Thyroid gland (tissue), 4 donors: ENCODE measurements at regions not wholly inside any gene's neighbourhood (a gene's known extent, or its start where the extent isn't known, plus 50 kb on each side); places are given as distances from the start of the nearest gene placed in this dataset.

ENCODE experiments used
- DNase-seq, 2 donors: peaks; one replicate each; pipeline ENCODE4 v3.0.0-alpha.2; 2019
- H3K27ac ChIP-seq, 3 donors: fragments of 200-600 bp; sonication (generic); 1 replicate in 2 of 3; 2 replicates in 1 of 3; pipeline ENCODE4 v1.5.1; 2016 to 2019; ENCODE audit warnings: mild to moderate bottlenecking in 1 of 3, moderate library complexity in 1 of 3
- H3K27me3 ChIP-seq: fragments of 200-600 bp; sonication (generic); one replicate; pipeline ENCODE4 v1.5.1; 2019
- H3K36me3 ChIP-seq, 2 donors: fragments of 200-600 bp; sonication (generic); one replicate each; pipeline ENCODE4 v1.5.1; 2016 to 2019
- H3K4me1 ChIP-seq, 2 donors: fragments of 200-600 bp; sonication (generic); one replicate each; pipeline ENCODE4 v1.5.1; 2017 to 2019
- H3K4me3 ChIP-seq, 3 donors: fragments of 200-600 bp; sonication (generic); replicated peaks in 1 of 3; 1 replicate in 2 of 3; 2 replicates in 1 of 3; pipeline ENCODE4 v1.5.1; 2016; ENCODE audit warnings: mild to moderate bottlenecking in 1 of 3
- H3K9me3 ChIP-seq: fragments of 200-600 bp; sonication (generic); one replicate; pipeline ENCODE4 v1.5.1; 2017
- CTCF ChIP-seq, 6 experiments: fragments of 200-600 bp in 3 of 6; fragments of 450-650 bp in 3 of 6; sonication (generic) in 3 of 6; IDR thresholded peaks; one replicate each; pipeline ENCODE4 v1.5.1; 2016 to 2019; ENCODE audit warnings: antibody characterized with exemption in 6 of 6, mild to moderate bottlenecking in 2 of 6, inconsistent platforms in 1 of 6, moderate library complexity in 1 of 6
- POLR2A ChIP-seq, 2 donors: fragments of 450-650 bp; IDR thresholded peaks; one replicate each; pipeline ENCODE4 v1.6.1; 2017; ENCODE audit warnings: antibody characterized with exemption in 2 of 2, mild to moderate bottlenecking in 2 of 2, moderate library complexity in 1 of 2
- WGBS, 2 donors: methylation state at CpG; one replicate each; pipeline ENCODE4 v1.1.5; 2017; 5-methylcytosine and 5-hydroxymethylcytosine counted together
- intact Hi-C: fragments of 100-400 bp; cut with DNase I; formaldehyde crosslinking; loops from one replicate; pipeline ENCODE4 v1.15.1; 2023

DNA sequence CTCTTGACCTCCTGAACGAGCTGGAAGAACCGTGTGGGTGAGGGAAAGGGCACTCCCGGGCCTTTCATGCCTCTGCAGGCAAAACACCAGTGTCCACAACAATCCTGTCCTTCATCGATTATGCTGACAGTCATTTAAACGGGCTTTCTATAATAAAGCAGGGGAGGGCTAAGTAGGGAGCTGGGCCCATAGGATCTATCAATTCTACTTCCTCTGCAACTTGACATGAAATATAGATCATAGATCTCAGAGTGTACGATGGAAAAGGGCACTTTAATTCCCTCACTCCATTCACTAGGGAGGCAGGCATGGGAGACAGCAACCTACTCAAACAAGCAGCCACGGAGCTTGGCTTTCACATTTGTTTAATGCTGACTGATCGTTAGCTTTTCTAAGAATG, 55.8 kb upstream of the WASF3 start:
- H3K27me3 ChIP-seq = no peaks in the 10 kb centered on the region
- 34 to 38% methylated on average over 6 to 8 of the region's 8 CpGs for WGBS, 2 donors
- TF ChIP-seq CTCF (IDR thresholded peaks at IDR 0.05) (no peak), POLR2A (IDR thresholded peaks at IDR 0.05) (no peak)
- no peak overlapping the region for H3K4me3 ChIP-seq
- peaks cover 0 to 7% of the 10 kb centered on the region in 2 donors for H3K4me1 ChIP-seq
- no peaks in the 10 kb centered on the region for H3K36me3 ChIP-seq
- H3K27ac ChIP-seq = no peak overlapping the region
- intact Hi-C loops = no loop called here
- DNase-seq = no peak
- no peaks in the 10 kb centered on the region for H3K9me3 ChIP-seq

DNA sequence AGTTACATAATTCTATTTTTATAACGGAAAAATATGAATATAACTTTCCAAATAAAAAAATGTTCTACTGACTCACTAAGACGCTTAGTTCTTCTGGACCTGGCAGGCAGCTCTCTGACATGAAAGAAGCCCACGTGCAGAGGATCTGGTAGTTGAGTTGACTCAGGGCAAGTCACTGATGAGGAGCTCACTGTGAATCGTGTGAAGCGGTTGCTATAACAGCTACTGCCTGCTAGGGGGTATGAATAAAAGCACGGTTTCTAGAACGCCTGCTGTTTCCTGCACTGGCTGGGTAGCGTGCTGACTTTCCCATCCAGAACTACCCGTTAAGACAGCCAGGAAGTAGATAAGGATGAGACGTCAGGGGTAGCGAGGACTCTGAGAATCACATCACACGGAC, 54.7 kb upstream of the WASF3 start:
- Histone ChIP-seq H3K4me1 (peaks cover 0 to 7% of the 10 kb centered on the region in 2 donors), H3K27ac (no peak overlapping the region), H3K9me3 (no peaks in the 10 kb centered on the region), H3K27me3 (no peaks in the 10 kb centered on the region), H3K36me3 (no peaks in the 10 kb centered on the region), H3K4me3 (no peak overlapping the region)
- intact Hi-C loops = no loop called here
- DNase-seq = no peak
- 47 to 49% methylated on average over 12 of the region's 12 CpGs for WGBS, 2 donors
- TF ChIP-seq CTCF (IDR thresholded peaks at IDR 0.05) (no peak), POLR2A (IDR thresholded peaks at IDR 0.05) (no peak)

GRCh38 chr13:26503826-26504594, 53.5 kb upstream of the WASF3 start:
- WGBS, 2 donors = 85 to 86% methylated on average over 8 of the region's 8 CpGs
- DNase-seq = no peak
- H3K9me3 ChIP-seq = no peaks in the 10 kb centered on the region
- intact Hi-C loops = no loop called here
- TF ChIP-seq CTCF (IDR thresholded peaks at IDR 0.05) = no peak
- no peak for TF ChIP-seq POLR2A (IDR thresholded peaks at IDR 0.05)
- no peaks in the 10 kb centered on the region for H3K27me3 ChIP-seq
- H3K4me3 ChIP-seq = no peak overlapping the region
- no peaks in the 10 kb centered on the region for H3K36me3 ChIP-seq
- no peak overlapping the region for H3K27ac ChIP-seq
- H3K4me1 ChIP-seq = peaks cover 0 to 4% of the 10 kb centered on the region in 2 donors
